ENCODE measurements at regions not wholly inside any gene's neighbourhood (a gene's known extent, or its start where the extent isn't known, plus 50 kb on each side); places are given as distances from the start of the nearest gene placed in this dataset.
"Not testable (repeated sequence)": the region's sequence is repeated elsewhere in the genome, so short reads cannot be mapped to it uniquely, and the experiment has no call there.

GRCh38 chr7:155932324-155932723, 120.1 kb upstream of the SHH start:
- not testable (repeated sequence) for DNase-seq

GRCh38 chr7:155931396-155932085, 119.3 kb upstream of the SHH start:
- DNase-seq, result no peak

GRCh38 chr7:155930527-155930926, 118.3 kb upstream of the SHH start:
- DNase-seq, result no peak

GRCh38 chr7:155930061-155930460, 117.8 kb upstream of the SHH start:
- no peak for DNase-seq

GRCh38 chr7:155928583-155928982, 116.3 kb upstream of the SHH start:
- no peak for DNase-seq

GRCh38 chr7:155927905-155928304, 115.6 kb upstream of the SHH start:
- no peak for DNase-seq

GRCh38 chr7:155925682-155926081, 113.4 kb upstream of the SHH start:
- no peak for DNase-seq

GRCh38 chr7:155922067-155922816, 110.0 kb upstream of the SHH start:
- no peak for DNase-seq

GRCh38 chr7:155921804-155922066, 109.5 kb upstream of the SHH start:
- DNase-seq, result no peak

GRCh38 chr7:155921086-155921803, 109.0 kb upstream of the SHH start:
- DNase-seq, result no peak

GRCh38 chr7:155920068-155920461, 107.8 kb upstream of the SHH start:
- no peak for DNase-seq

- no peak for DNase-seq
These were observed 107.3 kb upstream of the SHH start for GRCh38 chr7:155919391-155920067.

- no peak for DNase-seq
These were observed 106.6 kb upstream of the SHH start for GRCh38 chr7:155918720-155919390.

GRCh38 chr7:155917836-155918430, 105.7 kb upstream of the SHH start:
- no peak for DNase-seq

GRCh38 chr7:155916926-155917655, 104.8 kb upstream of the SHH start:
- DNase-seq, result no peak

GRCh38 chr7:155914341-155914740, 102.1 kb upstream of the SHH start:
- DNase-seq, result no peak

- no peak for DNase-seq
These were observed 101.5 kb upstream of the SHH start for GRCh38 chr7:155913719-155914118.

GRCh38 chr7:155913291-155913690, 101.0 kb upstream of the SHH start:
- no peak for DNase-seq

GRCh38 chr7:155911471-155912105, 99.3 kb upstream of the SHH start:
- DNase-seq, result no peak

- no peak for DNase-seq
These were observed 96.1 kb upstream of the SHH start for GRCh38 chr7:155908385-155908784.

- DNase-seq, result no peak
These were observed 95.4 kb upstream of the SHH start for GRCh38 chr7:155907450-155908200.
